HCT116 (cell line): ENCODE measurements at regions not wholly inside any gene's neighbourhood (a gene's known extent, or its start where the extent isn't known, plus 50 kb on each side); places are given as distances from the start of the nearest gene placed in this dataset.

ENCODE experiments used
- ATAC-seq: fragments of 200-7000 bp; cut with Tn5 transposase; 2 replicates; pipeline ENCODE4 v1.9.1; 2020; ENCODE audit warnings: mild to moderate bottlenecking, moderate library complexity
- BruUV-seq: library from RNA; stranded (reverse); fragments of 400-500 nt; replicated peaks from 2 replicates; lab custom pipeline; 2021; lab: Mats Ljungman, UMichigan
- CTCF ChIA-PET: fragments of 300-600 bp; sonication (Branson Sonifier 250); formaldehyde crosslinking; loops from one replicate; lab custom pipeline; 2021; ENCODE audit warnings: antibody characterized with exemption; lab: Charles Lee
- POLR2A ChIA-PET: fragments of 300-600, 350-600 bp; sonication (Branson Sonifier 250); formaldehyde crosslinking; loops from one replicate; lab custom pipeline; 2021; ENCODE audit warnings: antibody characterized with exemption; lab: Charles Lee
- RAD21 ChIA-PET, 2 experiments: fragments of 300-600 bp; sonication (Branson Sonifier 250); formaldehyde crosslinking; loops; one replicate each; lab custom pipeline; 2023; ENCODE audit warnings: low total read pairs in 2 of 2; ENCODE audit not compliant: uncharacterized antibody in 2 of 2, unreplicated experiment in 2 of 2, low non-redundant PET in 1 of 2; lab: Charles Lee
- DNase-seq: peaks from one replicate; pipeline ENCODE4 v3.0.0-alpha.2; 2010; ENCODE audit warnings: low read depth, low spot score
- H2AFZ ChIP-seq: fragments of 200-600 bp; shearing (Covaris generic), sonication (generic); 2 replicates; pipeline ENCODE4 v1.6.1; 2017; ENCODE audit warnings: low read depth, mixed run types, mixed read lengths, antibody characterized with exemption, low read length; ENCODE audit not compliant: poor library complexity, severe bottlenecking
- H3K27ac ChIP-seq: 2 replicates; pipeline ENCODE4 v1.5.1; 2012; ENCODE audit warnings: low read depth, low read length
- H3K27me3 ChIP-seq: fragments of 200-600 bp; sonication (generic); 2 replicates; pipeline ENCODE4 v1.6.1; 2016; ENCODE audit warnings: mixed run types, low read length, mixed read lengths; ENCODE audit not compliant: insufficient read depth
- H3K36me3 ChIP-seq, 2 experiments: fragments of 200-500 bp in 1 of 2; fragments of 200-600 bp in 1 of 2; sonication (Bioruptor generic) in 1 of 2; sonication (generic) in 1 of 2; 2 replicates each; pipeline versions ENCODE4 v1.5.1 to v1.6.1; 2014 to 2016; ENCODE audit warnings: low read length in 2 of 2, inconsistent platforms in 1 of 2, mixed read lengths in 1 of 2, mixed run types in 1 of 2; ENCODE audit not compliant: insufficient read depth in 2 of 2, control insufficient read depth in 1 of 2
- H3K4me1 ChIP-seq, 2 experiments: fragments of 200-600 bp in 1 of 2; sonication (generic) in 1 of 2; 2 replicates each; pipeline versions ENCODE4 v1.5.1 to v1.6.1; 2012 to 2017; ENCODE audit warnings: low read length in 2 of 2, inconsistent platforms in 1 of 2, mild to moderate bottlenecking in 1 of 2, mixed read lengths in 1 of 2, mixed run types in 1 of 2, moderate library complexity in 1 of 2; ENCODE audit not compliant: insufficient read depth in 2 of 2, control insufficient read depth in 1 of 2
- H3K4me2 ChIP-seq: fragments of 200-600 bp; sonication (generic); 2 replicates; pipeline ENCODE4 v1.6.1; 2017; ENCODE audit warnings: mixed run types, low read length, mixed read lengths
- H3K4me3 ChIP-seq, 2 experiments: fragments of 200-600 bp in 1 of 2; sonication (generic) in 1 of 2; replicated peaks in 1 of 2; 2 replicates each; pipeline ENCODE4 v1.5.1; 2011 to 2016; ENCODE audit warnings: low read length in 2 of 2, control low read depth in 1 of 2, low read depth in 1 of 2, mild to moderate bottlenecking in 1 of 2, mixed read lengths in 1 of 2, mixed run types in 1 of 2
- H3K79me2 ChIP-seq: fragments of 200-600 bp; sonication (generic); 2 replicates; pipeline ENCODE4 v1.6.1; 2017; ENCODE audit warnings: mild to moderate bottlenecking, mixed run types, low read length, moderate library complexity, mixed read lengths; ENCODE audit not compliant: insufficient read depth
- H3K9ac ChIP-seq: fragments of 200-600 bp; sonication (generic); 2 replicates; pipeline ENCODE4 v1.6.1; 2016; ENCODE audit warnings: low read length, mixed read lengths
- H3K9me2 ChIP-seq: fragments of 200-600 bp; sonication (generic), shearing (Covaris generic); 2 replicates; pipeline ENCODE4 v1.6.1; 2017; ENCODE audit warnings: mixed run types, mild to moderate bottlenecking, moderate library complexity; ENCODE audit not compliant: insufficient read depth
- H3K9me3 ChIP-seq, 2 experiments: fragments of 200-500 bp in 1 of 2; fragments of 200-600 bp in 1 of 2; sonication (Bioruptor generic) in 1 of 2; sonication (generic) in 1 of 2; 2 replicates each; pipeline ENCODE4 v1.6.1; 2014 to 2017; ENCODE audit warnings: low read length in 2 of 2, mixed read lengths in 2 of 2, inconsistent platforms in 1 of 2, low read depth in 1 of 2, mild to moderate bottlenecking in 1 of 2, mixed run types in 1 of 2, moderate library complexity in 1 of 2; ENCODE audit not compliant: control insufficient read depth in 1 of 2, insufficient read depth in 1 of 2
- H4K20me1 ChIP-seq: fragments of 200-600 bp; sonication (generic), shearing (Covaris generic); 2 replicates; pipeline ENCODE4 v1.6.1; 2017; ENCODE audit warnings: mixed run types, mild to moderate bottlenecking, moderate library complexity; ENCODE audit not compliant: insufficient read depth
- ATF3 ChIP-seq: IDR thresholded peaks from 2 replicates; pipeline ENCODE4 v1.6.1; 2012
- CEBPB ChIP-seq: IDR thresholded peaks from 2 replicates; pipeline ENCODE4 v1.6.1; 2012; ENCODE audit warnings: low read depth
- EGR1 ChIP-seq: IDR thresholded peaks from 2 replicates; pipeline ENCODE4 v1.6.1; 2012; ENCODE audit warnings: low read depth
- ELF1 ChIP-seq: IDR thresholded peaks from 2 replicates; pipeline ENCODE4 v1.6.1; 2012; ENCODE audit warnings: low read depth, borderline replicate concordance
- EZH2phosphoT487 ChIP-seq: fragments of 200-600 bp; IDR thresholded peaks from 2 replicates; pipeline ENCODE4 v1.6.1; 2018; ENCODE audit warnings: antibody characterized with exemption, borderline replicate concordance
- FOSL1 ChIP-seq: IDR thresholded peaks from 2 replicates; pipeline ENCODE4 v1.6.1; 2012; ENCODE audit warnings: low read depth
- MAX ChIP-seq: IDR thresholded peaks from 2 replicates; pipeline ENCODE4 v1.6.1; 2012
- POLR2A ChIP-seq: IDR thresholded peaks from 2 replicates; pipeline ENCODE4 v1.7.0; 2011; ENCODE audit warnings: borderline replicate concordance; ENCODE audit not compliant: insufficient read depth, insufficient read length; ENCODE audit errors: extremely low read depth
- POLR2AphosphoS5 ChIP-seq: IDR thresholded peaks from 2 replicates; pipeline ENCODE4 v1.6.1; 2011; ENCODE audit warnings: mild to moderate bottlenecking, low read depth, low read length, moderate library complexity
- RAD21 ChIP-seq: IDR thresholded peaks from 2 replicates; pipeline ENCODE4 v1.6.1; 2012; ENCODE audit warnings: low read depth, mild to moderate bottlenecking
- REST ChIP-seq: IDR thresholded peaks from 2 replicates; pipeline ENCODE4 v1.6.1; 2012; ENCODE audit warnings: low read depth
- SRF ChIP-seq: IDR thresholded peaks from 2 replicates; pipeline ENCODE4 v1.6.1; 2012; ENCODE audit warnings: low read depth
- TCF7L2 ChIP-seq: IDR thresholded peaks from 2 replicates; pipeline ENCODE4 v1.7.0; 2011; ENCODE audit warnings: borderline replicate concordance, inconsistent platforms; ENCODE audit not compliant: insufficient read depth, insufficient read length; ENCODE audit errors: extremely low read depth
- YY1 ChIP-seq: IDR thresholded peaks from 2 replicates; pipeline ENCODE4 v1.6.1; 2011; ENCODE audit warnings: low read length, low read depth, moderate library complexity, mild to moderate bottlenecking; ENCODE audit not compliant: insufficient replicate concordance; ENCODE audit errors: extremely low read depth
- ZFX ChIP-seq: fragments of 450-650 bp; IDR thresholded peaks from 2 replicates; pipeline ENCODE4 v1.6.1; 2017
- ZNF274 ChIP-seq: fragments of 200-500 bp; sonication (Bioruptor generic); IDR thresholded peaks from 2 replicates; pipeline ENCODE4 v1.6.1; 2014; ENCODE audit warnings: mild to moderate bottlenecking, low read depth, low read length, inconsistent platforms
- intact Hi-C: fragments of 100-400 bp; cut with micrococcal nuclease; formaldehyde crosslinking; loops from 2 replicates; pipeline ENCODE4 v1.10.0; 2022
- TF ChIP-seq, protein P1 (sequence below): IDR thresholded peaks from 2 replicates; pipeline ENCODE4 v1.6.1; 2011; ENCODE audit warnings: mild to moderate bottlenecking, low read length, moderate library complexity; ENCODE audit not compliant: insufficient replicate concordance; ENCODE audit errors: extremely low read depth

DNA sequence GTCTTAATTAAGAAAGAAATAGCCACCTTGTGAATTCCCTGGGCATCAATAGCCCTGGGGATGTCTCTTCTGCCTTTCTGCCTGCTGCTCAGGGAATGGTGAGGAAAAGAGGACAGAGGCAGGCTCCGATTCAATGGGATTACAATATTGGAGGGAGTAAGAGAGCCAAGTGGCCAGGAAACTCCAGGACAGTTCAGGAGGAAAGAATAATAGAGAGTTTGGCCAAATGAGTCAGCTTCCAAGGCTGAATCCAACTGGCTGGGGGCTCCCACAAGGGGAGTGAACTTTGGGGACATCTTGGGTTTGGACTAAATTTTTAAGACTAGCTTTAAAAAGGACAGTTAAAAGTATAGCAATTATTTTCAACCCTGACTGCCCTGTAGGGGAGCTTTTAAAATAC is 235.8 kb upstream of the ASIC2 start:
- Histone ChIP-seq H3K4me3 (no peak overlapping the region), H2AFZ (no peak overlapping the region), H3K27me3 (no peaks in the 10 kb centered on the region), H3K4me2 (no peak overlapping the region), H3K79me2 (no peaks in the 10 kb centered on the region), H3K4me1 (no peaks in the 10 kb centered on the region), H3K9ac (no peak overlapping the region), H3K9me3 (peaks cover 0 to 11% of the 10 kb centered on the region in 2 experiments; a peak in 2 of 4 replicates), H3K36me3 (no peaks in the 10 kb centered on the region), H4K20me1 (no peaks in the 10 kb centered on the region), H3K27ac (no peak overlapping the region), H3K9me2 (no peaks in the 10 kb centered on the region)
- CTCF ChIA-PET: no interaction called here
- BruUV-seq: no TSS peak
- DNase-seq: no peak
- TF ChIP-seq SRF (no peak), RAD21 (no peak), ELF1 (no peak), FOSL1 (no peak), POLR2A (no peak), CEBPB (no peak), YY1 (no peak), EZH2phosphoT487 (no peak), ATF3 (no peak), MAX (no peak), EGR1 (no peak), REST (no peak), ZFX (no peak), POLR2AphosphoS5 (no peak), TCF7L2 (no peak), ZNF274 (no peak)
- TF ChIP-seq, protein P1, sequence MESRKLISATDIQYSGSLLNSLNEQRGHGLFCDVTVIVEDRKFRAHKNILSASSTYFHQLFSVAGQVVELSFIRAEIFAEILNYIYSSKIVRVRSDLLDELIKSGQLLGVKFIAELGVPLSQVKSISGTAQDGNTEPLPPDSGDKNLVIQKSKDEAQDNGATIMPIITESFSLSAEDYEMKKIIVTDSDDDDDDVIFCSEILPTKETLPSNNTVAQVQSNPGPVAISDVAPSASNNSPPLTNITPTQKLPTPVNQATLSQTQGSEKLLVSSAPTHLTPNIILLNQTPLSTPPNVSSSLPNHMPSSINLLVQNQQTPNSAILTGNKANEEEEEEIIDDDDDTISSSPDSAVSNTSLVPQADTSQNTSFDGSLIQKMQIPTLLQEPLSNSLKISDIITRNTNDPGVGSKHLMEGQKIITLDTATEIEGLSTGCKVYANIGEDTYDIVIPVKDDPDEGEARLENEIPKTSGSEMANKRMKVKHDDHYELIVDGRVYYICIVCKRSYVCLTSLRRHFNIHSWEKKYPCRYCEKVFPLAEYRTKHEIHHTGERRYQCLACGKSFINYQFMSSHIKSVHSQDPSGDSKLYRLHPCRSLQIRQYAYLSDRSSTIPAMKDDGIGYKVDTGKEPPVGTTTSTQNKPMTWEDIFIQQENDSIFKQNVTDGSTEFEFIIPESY: no peak
- intact Hi-C loops: no loop called here
- RAD21 ChIA-PET: no interaction called here
- POLR2A ChIA-PET: no interaction called here
- ATAC-seq: no peak
